Neural crest cell (in vitro differentiated cells): ENCODE measurements at regions not wholly inside any gene's neighbourhood (a gene's known extent, or its start where the extent isn't known, plus 50 kb on each side); places are given as distances from the start of the nearest gene placed in this dataset.

Source experiments
- DNase-seq: peaks from one replicate; pipeline ENCODE4 v3.0.0; 2021; ENCODE audit warnings: low read depth, mixed read lengths, low spot score
- H3K27ac Mint-ChIP-seq: one replicate; pipeline ENCODE4 v1.8.0; 2021; ENCODE audit warnings: mild to moderate bottlenecking, mixed read lengths; ENCODE audit not compliant: unreplicated experiment
- H3K27me3 Mint-ChIP-seq: 2 replicates; pipeline ENCODE4 v1.8.0; 2021; ENCODE audit warnings: low read depth, mild to moderate bottlenecking, mixed read lengths
- H3K36me3 Mint-ChIP-seq: 2 replicates; pipeline ENCODE4 v1.8.0; 2021; ENCODE audit warnings: low read depth, mild to moderate bottlenecking, mixed read lengths
- H3K4me1 Mint-ChIP-seq: 2 replicates; pipeline ENCODE4 v1.8.0; 2021; ENCODE audit warnings: mixed read lengths
- H3K4me3 Mint-ChIP-seq: one replicate; pipeline ENCODE4 v1.8.0; 2021; ENCODE audit warnings: mild to moderate bottlenecking, mixed read lengths
- H3K9me3 Mint-ChIP-seq: 2 replicates; pipeline ENCODE4 v1.8.0; 2021; ENCODE audit warnings: mixed read lengths
- TF ChIP-seq, protein P1 (sequence below): fragments of 200-600 bp; sonication (generic); conservative IDR thresholded peaks from 2 replicates; pipeline ENCODE4 v1.5.0; 2021; ENCODE audit warnings: antibody characterized with exemption, mild to moderate bottlenecking

DNA sequence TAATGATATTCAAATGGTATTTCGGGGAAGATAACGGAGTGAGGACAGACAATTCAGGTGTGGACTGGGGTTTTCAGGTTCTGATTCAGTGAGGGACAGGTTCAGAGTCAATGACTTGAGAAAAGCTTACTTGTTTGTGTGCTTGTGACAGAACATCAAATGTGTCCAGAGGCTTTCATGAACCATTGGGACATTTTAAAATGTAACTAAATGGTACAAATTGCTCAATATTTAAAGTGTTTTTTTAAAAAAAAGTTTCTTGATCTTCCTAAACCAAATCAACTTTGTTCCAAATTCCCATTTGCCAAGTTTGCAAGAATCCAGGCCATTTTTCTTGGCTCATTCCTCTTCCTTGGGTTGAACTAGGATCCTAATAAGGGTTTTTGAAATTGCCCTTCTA is 59.4 kb upstream of the BZW1 start:
- Mint-ChIP-seq H3K36me3 (no peaks in the 10 kb centered on the region), H3K9me3 (no peaks in the 10 kb centered on the region), H3K4me3 (no peak overlapping the region), H3K27ac (no peak overlapping the region), H3K27me3 (peaks cover 28% of the 10 kb centered on the region), H3K4me1 (peaks cover 4% of the 10 kb centered on the region)
- no peak for DNase-seq
- TF ChIP-seq, protein P1, sequence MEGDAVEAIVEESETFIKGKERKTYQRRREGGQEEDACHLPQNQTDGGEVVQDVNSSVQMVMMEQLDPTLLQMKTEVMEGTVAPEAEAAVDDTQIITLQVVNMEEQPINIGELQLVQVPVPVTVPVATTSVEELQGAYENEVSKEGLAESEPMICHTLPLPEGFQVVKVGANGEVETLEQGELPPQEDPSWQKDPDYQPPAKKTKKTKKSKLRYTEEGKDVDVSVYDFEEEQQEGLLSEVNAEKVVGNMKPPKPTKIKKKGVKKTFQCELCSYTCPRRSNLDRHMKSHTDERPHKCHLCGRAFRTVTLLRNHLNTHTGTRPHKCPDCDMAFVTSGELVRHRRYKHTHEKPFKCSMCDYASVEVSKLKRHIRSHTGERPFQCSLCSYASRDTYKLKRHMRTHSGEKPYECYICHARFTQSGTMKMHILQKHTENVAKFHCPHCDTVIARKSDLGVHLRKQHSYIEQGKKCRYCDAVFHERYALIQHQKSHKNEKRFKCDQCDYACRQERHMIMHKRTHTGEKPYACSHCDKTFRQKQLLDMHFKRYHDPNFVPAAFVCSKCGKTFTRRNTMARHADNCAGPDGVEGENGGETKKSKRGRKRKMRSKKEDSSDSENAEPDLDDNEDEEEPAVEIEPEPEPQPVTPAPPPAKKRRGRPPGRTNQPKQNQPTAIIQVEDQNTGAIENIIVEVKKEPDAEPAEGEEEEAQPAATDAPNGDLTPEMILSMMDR = no peak

DNA sequence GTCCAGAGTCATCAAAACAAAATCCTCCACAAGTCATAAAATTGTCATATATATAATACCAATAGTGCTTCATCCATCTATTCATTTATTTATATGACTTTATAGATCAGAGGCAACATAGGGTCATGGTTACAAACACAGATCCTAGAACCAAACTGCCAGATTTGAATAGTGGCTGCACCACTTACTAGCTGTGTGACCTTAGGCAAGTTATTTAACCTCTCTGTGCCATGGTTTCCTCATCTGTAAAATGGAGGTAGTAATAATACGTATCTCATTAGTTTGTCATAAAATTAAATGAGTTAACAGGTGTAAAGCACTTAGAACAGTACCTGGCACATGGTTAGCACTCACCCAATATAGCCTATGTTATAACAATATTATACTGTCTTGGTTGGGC is 58.9 kb upstream of the BZW1 start:
- Mint-ChIP-seq H3K36me3 (no peaks in the 10 kb centered on the region), H3K27ac (no peak overlapping the region), H3K9me3 (no peaks in the 10 kb centered on the region), H3K4me3 (no peak overlapping the region), H3K27me3 (peaks cover 28% of the 10 kb centered on the region), H3K4me1 (peaks cover 5% of the 10 kb centered on the region)
- DNase-seq = no peak
- TF ChIP-seq, protein P1 = no peak

DNA sequence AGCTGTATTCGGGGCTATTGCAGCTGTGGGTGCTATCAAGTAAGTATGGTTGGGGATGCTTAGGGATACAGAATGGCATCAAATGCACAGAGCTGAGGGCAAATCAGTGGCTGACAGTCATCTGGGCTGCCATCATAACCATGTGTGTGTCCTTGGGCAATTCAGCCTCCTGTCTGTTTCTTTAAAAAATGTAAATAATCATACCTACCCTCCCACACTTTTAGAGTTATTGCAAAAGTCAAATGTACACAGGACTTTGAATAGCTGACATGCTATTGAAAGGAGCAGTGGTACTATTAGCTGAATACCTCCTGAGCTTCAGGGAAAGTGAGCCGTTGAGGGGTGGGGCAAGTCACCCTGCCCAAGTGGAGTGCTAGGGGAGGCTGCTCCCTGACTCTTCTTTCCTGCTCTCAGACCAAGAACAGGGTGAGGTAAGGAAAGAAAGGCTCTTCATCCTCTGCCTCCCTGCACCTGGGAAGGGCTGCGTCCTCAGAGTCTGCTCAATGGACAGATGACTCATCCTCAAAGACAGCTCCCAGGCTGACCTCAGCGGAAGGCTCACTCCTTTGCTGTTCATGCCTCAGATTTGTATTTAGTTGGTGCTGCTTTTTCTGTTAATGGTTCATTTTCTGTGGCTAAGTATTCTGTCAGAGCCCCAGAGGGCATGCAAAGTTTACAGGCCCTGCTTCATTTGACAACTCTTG is 54.9 kb upstream of the BZW1 start:
- no peak overlapping the region for H3K4me3 Mint-ChIP-seq
- H3K36me3 Mint-ChIP-seq = no peaks in the 10 kb centered on the region
- peaks cover 5% of the 10 kb centered on the region for H3K4me1 Mint-ChIP-seq
- peaks cover 38% of the 10 kb centered on the region for H3K27me3 Mint-ChIP-seq
- TF ChIP-seq, protein P1 = no peak
- no peaks in the 10 kb centered on the region for H3K9me3 Mint-ChIP-seq
- DNase-seq = no peak
- peak overlapping the region; percentile 70 for H3K27ac Mint-ChIP-seq

DNA sequence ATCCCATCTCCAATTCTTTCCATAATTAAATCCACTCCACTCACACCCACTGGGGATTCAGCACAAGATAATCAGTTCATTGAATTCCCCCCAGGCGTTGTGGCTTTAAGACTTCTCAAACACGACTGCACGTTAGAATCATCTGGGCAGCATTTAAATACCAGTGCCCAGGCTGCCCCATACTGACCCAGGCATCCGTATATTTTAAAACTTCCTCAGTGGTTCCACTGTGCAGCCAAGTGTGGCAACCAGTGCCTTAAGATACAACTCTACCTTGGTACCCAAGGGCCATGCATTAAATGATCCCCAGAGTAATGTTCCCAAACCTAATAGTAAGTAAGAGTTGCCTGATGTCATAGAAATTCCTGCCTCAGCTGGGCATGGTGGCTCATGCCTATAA is 54.3 kb upstream of the BZW1 start:
- Mint-ChIP-seq H3K9me3 (no peaks in the 10 kb centered on the region), H3K27me3 (peaks cover 37% of the 10 kb centered on the region), H3K27ac (no peak overlapping the region), H3K4me3 (no peak overlapping the region), H3K4me1 (peaks cover 5% of the 10 kb centered on the region), H3K36me3 (no peaks in the 10 kb centered on the region)
- DNase-seq = no peak
- TF ChIP-seq, protein P1 = no peak

DNA sequence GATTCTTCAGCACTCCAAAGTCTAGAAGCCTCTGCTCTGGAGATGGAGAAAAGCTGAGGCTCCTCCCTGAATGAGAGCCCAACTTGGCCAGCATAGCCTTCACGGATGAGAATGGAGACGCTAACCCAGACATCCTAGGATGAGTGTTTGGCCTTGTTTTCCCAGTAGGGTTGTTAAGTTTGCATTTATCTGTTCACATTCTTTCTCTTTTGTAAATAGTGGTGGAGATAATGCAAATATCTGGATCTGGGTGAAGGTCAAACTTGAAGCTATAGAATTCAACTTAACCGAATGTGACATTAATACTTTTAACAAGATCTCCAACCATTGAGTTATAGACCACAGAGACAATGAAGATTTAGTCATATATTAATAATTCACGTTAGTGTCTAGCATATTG is 53.4 kb upstream of the BZW1 start:
- no peaks in the 10 kb centered on the region for H3K9me3 Mint-ChIP-seq
- H3K27ac Mint-ChIP-seq = no peak overlapping the region
- H3K4me3 Mint-ChIP-seq = no peak overlapping the region
- TF ChIP-seq, protein P1 = no peak
- no peak for DNase-seq
- H3K4me1 Mint-ChIP-seq = peaks cover 5% of the 10 kb centered on the region
- H3K27me3 Mint-ChIP-seq = peaks cover 41% of the 10 kb centered on the region
- H3K36me3 Mint-ChIP-seq = no peaks in the 10 kb centered on the region
